ENCODE measurements at regions not wholly inside any gene's neighbourhood (a gene's known extent, or its start where the extent isn't known, plus 50 kb on each side); places are given as distances from the start of the nearest gene placed in this dataset.

- TF ChIP-seq EZH2 (IDR thresholded peaks at IDR 0.05; ENCODE audit: borderline replicate concordance) (no peak), CTCF (IDR thresholded peaks at IDR 0.05; ENCODE audit: poor library complexity) (no peak), EZH2phosphoT487 (IDR thresholded peaks at IDR 0.05; ENCODE audit: low read depth, severe bottlenecking, unreplicated experiment) (no peak)
- no peaks in the 10 kb centered on the region for H3K27me3 ChIP-seq
- peak overlapping the region; percentile 88 for H3K27ac ChIP-seq
- 57% methylated on average over 4 of the region's 4 CpGs for WGBS (ENCODE audit: low lambda C conversion rate, missing lambda C conversion rate)
- H2AFZ ChIP-seq: no peak overlapping the region
- no peaks in the 10 kb centered on the region for H3K79me2 ChIP-seq
- H3K4me1 ChIP-seq (ENCODE audit: insufficient read depth): peaks cover 22% of the 10 kb centered on the region
- no peaks in the 10 kb centered on the region for H3K36me3 ChIP-seq (replicated peaks; ENCODE audit: insufficient read depth, low read depth)
- no peaks in the 10 kb centered on the region for H3K9me3 ChIP-seq (ENCODE audit: low read depth)
- no peaks in the 10 kb centered on the region for H3K9me2 ChIP-seq (replicated peaks; ENCODE audit: insufficient read depth)
- H4K20me1 ChIP-seq (ENCODE audit: insufficient read depth, poor library complexity, severe bottlenecking): no peaks in the 10 kb centered on the region
- H3K4me3 ChIP-seq: no peak overlapping the region
- DNase-seq (ENCODE audit: low spot score): peak; percentile 18
- H3K4me2 ChIP-seq: peak overlapping the region; percentile 8
These were observed 457.1 kb downstream of the KLF12 start for GRCh38 chr13:73677048-73677601.

- no peaks in the 10 kb centered on the region for H3K9me2 ChIP-seq (replicated peaks; ENCODE audit: insufficient read depth)
- H3K79me2 ChIP-seq: no peaks in the 10 kb centered on the region
- H2AFZ ChIP-seq: no peak overlapping the region
- no peaks in the 10 kb centered on the region for H3K36me3 ChIP-seq (replicated peaks; ENCODE audit: insufficient read depth, low read depth)
- H3K9me3 ChIP-seq (ENCODE audit: low read depth): no peaks in the 10 kb centered on the region
- no peak for TF ChIP-seq CTCF (IDR thresholded peaks at IDR 0.05; ENCODE audit: poor library complexity)
- no peak for TF ChIP-seq EZH2phosphoT487 (IDR thresholded peaks at IDR 0.05; ENCODE audit: low read depth, severe bottlenecking, unreplicated experiment)
- no peak for TF ChIP-seq EZH2 (IDR thresholded peaks at IDR 0.05; ENCODE audit: borderline replicate concordance)
- H4K20me1 ChIP-seq (ENCODE audit: insufficient read depth, poor library complexity, severe bottlenecking): no peaks in the 10 kb centered on the region
- peak; percentile 53 for DNase-seq (ENCODE audit: low spot score)
- peak overlapping the region; percentile 88 for H3K27ac ChIP-seq
- 31% methylated on average over 2 of the region's 2 CpGs for WGBS (ENCODE audit: low lambda C conversion rate, missing lambda C conversion rate)
- H3K4me3 ChIP-seq: no peak overlapping the region
- no peaks in the 10 kb centered on the region for H3K27me3 ChIP-seq
- peak overlapping the region; percentile 21 for H3K4me2 ChIP-seq
- peaks cover 27% of the 10 kb centered on the region for H3K4me1 ChIP-seq (ENCODE audit: insufficient read depth)
These were observed 457.6 kb downstream of the KLF12 start for GRCh38 chr13:73676550-73677047.

GRCh38 chr13:73675821-73676220 lies 458.4 kb downstream of the KLF12 start:
- Histone ChIP-seq H3K9me2 (replicated peaks; ENCODE audit: insufficient read depth) (no peaks in the 10 kb centered on the region), H3K4me3 (no peak overlapping the region), H3K36me3 (replicated peaks; ENCODE audit: insufficient read depth, low read depth) (no peaks in the 10 kb centered on the region), H4K20me1 (ENCODE audit: insufficient read depth, poor library complexity, severe bottlenecking) (no peaks in the 10 kb centered on the region), H3K9me3 (ENCODE audit: low read depth) (no peaks in the 10 kb centered on the region), H3K4me2 (peak overlapping the region; percentile 21), H3K27ac (peak overlapping the region; percentile 88), H3K27me3 (no peaks in the 10 kb centered on the region), H3K4me1 (ENCODE audit: insufficient read depth) (peaks cover 27% of the 10 kb centered on the region), H3K79me2 (no peaks in the 10 kb centered on the region), H2AFZ (no peak overlapping the region)
- WGBS (ENCODE audit: low lambda C conversion rate, missing lambda C conversion rate): 72% methylated on average over 4 of the region's 4 CpGs
- TF ChIP-seq CTCF (IDR thresholded peaks at IDR 0.05; ENCODE audit: poor library complexity) (no peak), EZH2 (IDR thresholded peaks at IDR 0.05; ENCODE audit: borderline replicate concordance) (no peak), EZH2phosphoT487 (IDR thresholded peaks at IDR 0.05; ENCODE audit: low read depth, severe bottlenecking, unreplicated experiment) (no peak)
- DNase-seq (ENCODE audit: low spot score): no peak

Data from hepatocyte (in vitro differentiated cells).